Left ventricle myocardium inferior (tissue), 1 donor: ENCODE measurements at regions not wholly inside any gene's neighbourhood (a gene's known extent, or its start where the extent isn't known, plus 50 kb on each side); places are given as distances from the start of the nearest gene placed in this dataset.

ENCODE experiments used
- DNase-seq: peaks from one replicate; pipeline ENCODE4 v3.0.0-alpha.2; 2020
- H3K27ac ChIP-seq: fragments of 200-600 bp; replicated peaks from 2 replicates; pipeline ENCODE4 v1.8.0; 2021
- H3K27me3 ChIP-seq: fragments of 200-600 bp; 2 replicates; pipeline ENCODE4 v1.8.0; 2021; ENCODE audit warnings: low read depth
- H3K36me3 ChIP-seq: fragments of 200-600 bp; 2 replicates; pipeline ENCODE4 v1.8.0; 2021
- H3K4me1 ChIP-seq: fragments of 200-600 bp; 2 replicates; pipeline ENCODE4 v1.8.0; 2021
- H3K4me3 ChIP-seq: fragments of 200-600 bp; 2 replicates; pipeline ENCODE4 v1.8.0; 2021; ENCODE audit warnings: mild to moderate bottlenecking, moderate library complexity
- H3K9me3 ChIP-seq: fragments of 200-600 bp; replicated peaks from 2 replicates; pipeline ENCODE4 v1.8.0; 2021
- intact Hi-C: fragments of 100-400 bp; cut with micrococcal nuclease; formaldehyde crosslinking; loops from one replicate; pipeline ENCODE4 v1.11.0; 2022
- TF ChIP-seq, protein P1 (sequence below): fragments of 200-600 bp; IDR thresholded peaks from 2 replicates; pipeline ENCODE4 v1.8.0; 2021; ENCODE audit warnings: antibody characterized with exemption, mild to moderate bottlenecking, borderline replicate concordance
- donor health status: DM: no; HTN: yes; CAD: no; lungs with severe emphysema.

DNA sequence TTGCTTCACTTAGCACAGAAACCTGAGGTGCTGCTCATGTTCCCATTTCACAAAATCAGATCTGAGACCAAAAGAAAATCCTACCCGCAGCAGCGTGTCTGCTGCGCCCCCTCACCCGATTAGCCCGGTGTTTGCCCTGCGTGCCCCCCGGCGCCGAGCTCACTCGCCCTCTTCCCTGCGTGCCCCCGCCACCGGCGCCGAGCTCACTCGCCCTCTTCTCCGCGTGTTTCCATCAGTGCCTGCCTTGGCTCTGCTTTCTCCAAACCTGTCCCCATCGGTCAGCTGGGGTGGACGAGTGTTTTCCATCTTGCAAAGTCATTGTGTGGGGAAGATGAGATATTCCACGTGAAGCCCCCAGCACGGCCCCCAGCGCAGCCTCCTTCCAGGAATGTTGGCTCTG, 225.3 kb upstream of the PITRM1 start:
- peaks cover 30% of the 10 kb centered on the region for H3K4me1 ChIP-seq
- H3K4me3 ChIP-seq: no peak overlapping the region
- H3K36me3 ChIP-seq: no peaks in the 10 kb centered on the region
- H3K9me3 ChIP-seq: peaks cover 6% of the 10 kb centered on the region
- no peaks in the 10 kb centered on the region for H3K27me3 ChIP-seq
- TF ChIP-seq, protein P1, sequence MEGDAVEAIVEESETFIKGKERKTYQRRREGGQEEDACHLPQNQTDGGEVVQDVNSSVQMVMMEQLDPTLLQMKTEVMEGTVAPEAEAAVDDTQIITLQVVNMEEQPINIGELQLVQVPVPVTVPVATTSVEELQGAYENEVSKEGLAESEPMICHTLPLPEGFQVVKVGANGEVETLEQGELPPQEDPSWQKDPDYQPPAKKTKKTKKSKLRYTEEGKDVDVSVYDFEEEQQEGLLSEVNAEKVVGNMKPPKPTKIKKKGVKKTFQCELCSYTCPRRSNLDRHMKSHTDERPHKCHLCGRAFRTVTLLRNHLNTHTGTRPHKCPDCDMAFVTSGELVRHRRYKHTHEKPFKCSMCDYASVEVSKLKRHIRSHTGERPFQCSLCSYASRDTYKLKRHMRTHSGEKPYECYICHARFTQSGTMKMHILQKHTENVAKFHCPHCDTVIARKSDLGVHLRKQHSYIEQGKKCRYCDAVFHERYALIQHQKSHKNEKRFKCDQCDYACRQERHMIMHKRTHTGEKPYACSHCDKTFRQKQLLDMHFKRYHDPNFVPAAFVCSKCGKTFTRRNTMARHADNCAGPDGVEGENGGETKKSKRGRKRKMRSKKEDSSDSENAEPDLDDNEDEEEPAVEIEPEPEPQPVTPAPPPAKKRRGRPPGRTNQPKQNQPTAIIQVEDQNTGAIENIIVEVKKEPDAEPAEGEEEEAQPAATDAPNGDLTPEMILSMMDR: no peak
- no peak for DNase-seq
- no peak overlapping the region for H3K27ac ChIP-seq
- intact Hi-C loops: no loop called here

DNA sequence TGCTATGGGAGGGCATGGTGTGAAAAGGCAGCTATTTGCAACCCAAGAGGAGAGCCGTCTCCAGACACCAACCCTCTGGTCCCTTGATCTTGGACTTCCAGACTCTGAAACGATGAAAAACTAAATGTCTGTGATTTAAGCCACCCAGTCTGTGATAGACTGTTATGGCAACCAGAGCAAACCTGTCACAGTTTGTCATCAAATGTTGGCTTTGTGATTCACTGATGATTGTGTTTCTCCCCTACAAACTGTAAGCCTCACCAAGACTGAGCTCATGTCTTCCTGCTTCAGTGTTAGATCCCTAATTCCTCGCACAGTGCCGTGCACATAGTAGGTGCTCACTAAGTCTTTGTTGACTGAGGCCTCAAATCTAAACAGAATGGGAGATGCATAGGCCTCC, 224.6 kb upstream of the PITRM1 start:
- intact Hi-C loops: no loop called here
- Histone ChIP-seq H3K4me3 (no peak overlapping the region), H3K27ac (no peak overlapping the region), H3K27me3 (no peaks in the 10 kb centered on the region), H3K9me3 (peaks cover 6% of the 10 kb centered on the region), H3K36me3 (no peaks in the 10 kb centered on the region), H3K4me1 (peaks cover 30% of the 10 kb centered on the region)
- DNase-seq: no peak
- TF ChIP-seq, protein P1: no peak

DNA sequence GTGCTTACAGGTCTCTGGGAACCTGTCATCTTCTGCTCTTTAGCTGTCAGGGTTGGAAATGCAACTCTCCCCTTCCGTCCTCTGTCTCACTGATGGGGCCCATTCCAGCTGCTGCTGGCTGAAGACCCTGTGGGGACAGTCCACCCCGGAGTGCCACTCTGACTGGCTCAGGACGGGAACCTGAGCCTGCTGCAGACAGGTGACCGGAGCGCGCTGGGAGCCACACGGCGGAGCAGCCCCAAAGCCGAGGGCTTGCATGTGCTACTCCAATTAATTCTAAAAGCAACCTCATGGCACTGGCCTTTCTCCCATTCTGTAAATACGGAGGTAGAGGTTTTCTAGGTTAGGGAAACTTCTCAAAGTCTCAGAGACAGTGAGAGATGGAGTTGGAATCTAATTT, 223.5 kb upstream of the PITRM1 start:
- no peak for DNase-seq
- no peak overlapping the region for H3K4me3 ChIP-seq
- no peak overlapping the region for H3K27ac ChIP-seq
- H3K36me3 ChIP-seq: no peaks in the 10 kb centered on the region
- peaks cover 6% of the 10 kb centered on the region for H3K9me3 ChIP-seq
- H3K4me1 ChIP-seq: peaks cover 30% of the 10 kb centered on the region
- H3K27me3 ChIP-seq: no peaks in the 10 kb centered on the region
- intact Hi-C loops: no loop called here
- TF ChIP-seq, protein P1: no peak

DNA sequence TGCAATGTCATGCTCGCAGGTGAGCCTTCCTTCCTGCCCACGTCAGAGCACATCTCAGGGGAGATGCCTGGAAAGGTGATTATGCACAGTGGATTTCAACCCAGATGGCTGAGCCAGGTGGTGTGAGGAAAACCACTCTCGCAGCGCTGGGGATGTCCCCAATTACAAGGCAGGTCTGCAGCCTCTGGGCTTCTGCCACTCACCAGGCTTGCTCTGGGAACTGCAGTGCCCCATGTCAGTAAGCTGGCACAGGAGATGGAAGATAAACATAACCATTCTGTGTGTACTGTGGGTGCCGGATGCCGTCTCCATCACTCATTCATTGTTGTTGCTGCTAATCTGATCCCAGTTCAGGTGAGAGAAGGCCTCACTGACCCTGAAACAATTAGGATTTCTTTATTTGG, 222.9 kb upstream of the PITRM1 start:
- H3K4me3 ChIP-seq: no peak overlapping the region
- no peak for DNase-seq
- TF ChIP-seq, protein P1: no peak
- intact Hi-C loops: no loop called here
- H3K27ac ChIP-seq: peak overlapping the region; percentile 16
- peaks cover 6% of the 10 kb centered on the region for H3K9me3 ChIP-seq
- H3K4me1 ChIP-seq: peaks cover 24% of the 10 kb centered on the region
- H3K36me3 ChIP-seq: no peaks in the 10 kb centered on the region
- no peaks in the 10 kb centered on the region for H3K27me3 ChIP-seq

DNA sequence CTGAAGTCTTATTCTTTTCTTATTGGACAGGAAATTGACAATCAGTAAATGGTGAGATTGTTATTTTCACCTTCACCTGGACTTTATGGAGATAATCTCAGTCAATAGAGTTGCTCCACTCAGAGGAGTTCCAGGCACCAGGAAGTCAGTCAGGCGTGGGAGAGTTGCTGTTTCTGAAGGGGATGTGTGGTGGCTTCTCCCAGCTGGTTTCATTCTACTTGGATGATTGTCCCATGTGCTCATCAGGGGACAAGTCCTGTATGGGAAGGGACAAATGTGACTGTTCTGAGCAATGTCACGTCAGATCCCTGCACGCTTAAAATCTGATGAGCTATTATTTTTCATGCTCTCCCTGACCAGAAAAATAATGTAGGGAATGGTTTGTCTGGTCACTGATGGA, 222.5 kb upstream of the PITRM1 start:
- TF ChIP-seq, protein P1: no peak
- Histone ChIP-seq H3K4me3 (no peak overlapping the region), H3K4me1 (peaks cover 20% of the 10 kb centered on the region), H3K27me3 (no peaks in the 10 kb centered on the region), H3K9me3 (peaks cover 6% of the 10 kb centered on the region), H3K36me3 (no peaks in the 10 kb centered on the region), H3K27ac (peak overlapping the region; percentile 16)
- intact Hi-C loops: no loop called here
- DNase-seq: no peak

DNA sequence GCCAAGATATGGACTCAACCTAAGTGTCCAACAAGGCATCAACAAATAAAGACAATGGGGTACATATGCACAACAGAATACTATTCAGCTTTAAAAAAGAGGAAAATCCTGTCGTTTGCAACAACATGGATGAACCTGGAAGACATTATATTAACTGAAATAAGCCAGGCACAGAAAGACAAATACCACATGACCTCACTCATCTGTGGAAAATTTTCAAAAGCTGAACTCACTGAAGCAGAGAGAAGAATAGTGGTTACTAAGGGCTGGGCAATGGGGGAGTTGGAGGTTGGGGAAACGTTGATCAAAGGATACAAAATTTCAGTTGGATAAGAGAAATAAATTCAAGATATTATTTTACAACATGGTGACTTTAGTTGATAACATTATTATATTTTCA, 221.4 kb upstream of the PITRM1 start:
- no peak for DNase-seq
- intact Hi-C loops: no loop called here
- no peak overlapping the region for H3K4me3 ChIP-seq
- H3K9me3 ChIP-seq: peaks cover 6% of the 10 kb centered on the region
- H3K36me3 ChIP-seq: no peaks in the 10 kb centered on the region
- no peaks in the 10 kb centered on the region for H3K27me3 ChIP-seq
- H3K4me1 ChIP-seq: peaks cover 13% of the 10 kb centered on the region
- H3K27ac ChIP-seq: no peak overlapping the region
- TF ChIP-seq, protein P1: no peak
